Tibial nerve (tissue), 4 donors: ENCODE measurements at regions not wholly inside any gene's neighbourhood (a gene's known extent, or its start where the extent isn't known, plus 50 kb on each side); places are given as distances from the start of the nearest gene placed in this dataset.

Source experiments
- EP300 ChIP-seq, 2 donors: sonication (generic); formaldehyde crosslinking; IDR thresholded peaks; one replicate each; pipeline ENCODE4 v1.6.1; 2017; ENCODE audit warnings: antibody characterized with exemption in 2 of 2, mild to moderate bottlenecking in 1 of 2
- POLR2A ChIP-seq, 2 donors: fragments of 450-650 bp; IDR thresholded peaks; one replicate each; pipeline ENCODE4 v1.6.1; 2017; ENCODE audit warnings: antibody characterized with exemption in 2 of 2, mild to moderate bottlenecking in 2 of 2, moderate library complexity in 2 of 2
- TF ChIP-seq, protein P1 (sequence below), 5 experiments: fragments of 200-600 bp in 3 of 5; fragments of 450-650 bp in 2 of 5; sonication (generic) in 3 of 5; IDR thresholded peaks; one replicate each; pipeline ENCODE4 v1.5.1; 2016 to 2019; ENCODE audit warnings: antibody characterized with exemption in 5 of 5, mild to moderate bottlenecking in 3 of 5, moderate library complexity in 2 of 5

DNA sequence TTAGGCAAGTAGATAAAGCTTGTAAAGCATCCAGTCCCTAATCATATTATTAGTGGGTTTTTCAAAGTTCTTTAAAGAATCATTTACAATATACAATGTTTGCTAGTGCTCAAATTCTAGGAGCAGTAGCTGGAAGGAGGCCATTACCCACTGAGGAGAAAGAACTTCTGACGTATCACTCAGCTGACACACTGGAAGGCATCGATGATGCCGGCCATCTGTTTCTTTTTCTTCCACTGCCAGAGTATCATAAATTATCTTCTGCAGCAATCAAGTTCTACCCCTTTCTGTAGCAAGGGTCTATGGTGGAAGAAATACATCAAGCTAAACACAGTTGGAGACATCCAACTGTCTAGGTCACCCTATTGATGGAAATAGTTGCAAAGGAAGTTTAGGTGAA lies 243.2 kb upstream of the LRRN1 start:
- TF ChIP-seq, protein P1, sequence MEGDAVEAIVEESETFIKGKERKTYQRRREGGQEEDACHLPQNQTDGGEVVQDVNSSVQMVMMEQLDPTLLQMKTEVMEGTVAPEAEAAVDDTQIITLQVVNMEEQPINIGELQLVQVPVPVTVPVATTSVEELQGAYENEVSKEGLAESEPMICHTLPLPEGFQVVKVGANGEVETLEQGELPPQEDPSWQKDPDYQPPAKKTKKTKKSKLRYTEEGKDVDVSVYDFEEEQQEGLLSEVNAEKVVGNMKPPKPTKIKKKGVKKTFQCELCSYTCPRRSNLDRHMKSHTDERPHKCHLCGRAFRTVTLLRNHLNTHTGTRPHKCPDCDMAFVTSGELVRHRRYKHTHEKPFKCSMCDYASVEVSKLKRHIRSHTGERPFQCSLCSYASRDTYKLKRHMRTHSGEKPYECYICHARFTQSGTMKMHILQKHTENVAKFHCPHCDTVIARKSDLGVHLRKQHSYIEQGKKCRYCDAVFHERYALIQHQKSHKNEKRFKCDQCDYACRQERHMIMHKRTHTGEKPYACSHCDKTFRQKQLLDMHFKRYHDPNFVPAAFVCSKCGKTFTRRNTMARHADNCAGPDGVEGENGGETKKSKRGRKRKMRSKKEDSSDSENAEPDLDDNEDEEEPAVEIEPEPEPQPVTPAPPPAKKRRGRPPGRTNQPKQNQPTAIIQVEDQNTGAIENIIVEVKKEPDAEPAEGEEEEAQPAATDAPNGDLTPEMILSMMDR (IDR thresholded peaks at IDR 0.05), result no peak
- no peak for TF ChIP-seq EP300 (IDR thresholded peaks at IDR 0.05)
- no peak for TF ChIP-seq POLR2A (IDR thresholded peaks at IDR 0.05)
